ENCODE measurements at regions not wholly inside any gene's neighbourhood (a gene's known extent, or its start where the extent isn't known, plus 50 kb on each side); places are given as distances from the start of the nearest gene placed in this dataset.

GRCh38 chr6:112683926-112684325, 336.8 kb downstream of the RFPL4B start:
- TF ChIP-seq CTCF (IDR thresholded peaks at IDR 0.05) = no peak
- TF ChIP-seq POLR2A (IDR thresholded peaks at IDR 0.05) = no peak
- no peak for TF ChIP-seq POLR2AphosphoS5 (IDR thresholded peaks at IDR 0.05)
